Activated CD8-positive, alpha-beta memory T cell treated with anti-CD3 and anti-CD28 coated beads, Interleukin-2, amount 10 ng/mL, durations not matched to agents 7 days and 5 days (primary cell): ENCODE measurements at regions not wholly inside any gene's neighbourhood (a gene's known extent, or its start where the extent isn't known, plus 50 kb on each side); places are given as distances from the start of the nearest gene placed in this dataset.

Experiments used
- ATAC-seq: fragments of 150-1000 bp; cut with Tn5 transposase; one replicate; pipeline ENCODE4 v1.10.0; 2021; ENCODE audit warnings: moderate library complexity
- CTCF ChIA-PET: fragments of 350-600 bp; sonication (Branson Sonifier 250); formaldehyde crosslinking; loops from one replicate; lab custom pipeline; 2021; ENCODE audit warnings: antibody characterized with exemption; lab: Charles Lee
- DNase-seq: peaks from one replicate; pipeline ENCODE4 v3.0.0-alpha.2; 2020
- H3K27ac Mint-ChIP-seq: one replicate; pipeline ENCODE4 v1.8.0; 2021; ENCODE audit warnings: mild to moderate bottlenecking, mixed read lengths
- H3K27me3 Mint-ChIP-seq: one replicate; pipeline ENCODE4 v1.8.0; 2021; ENCODE audit warnings: mixed read lengths
- H3K36me3 Mint-ChIP-seq: one replicate; pipeline ENCODE4 v1.8.0; 2021; ENCODE audit warnings: mild to moderate bottlenecking, mixed read lengths
- H3K4me1 Mint-ChIP-seq: one replicate; pipeline ENCODE4 v1.8.0; 2021; ENCODE audit warnings: mixed read lengths
- H3K4me3 Mint-ChIP-seq: one replicate; pipeline ENCODE4 v1.8.0; 2021; ENCODE audit warnings: mild to moderate bottlenecking, moderate library complexity, mixed read lengths
- H3K9me3 Mint-ChIP-seq: one replicate; pipeline ENCODE4 v1.8.0; 2022; ENCODE audit warnings: low read depth, mixed read lengths

DNA sequence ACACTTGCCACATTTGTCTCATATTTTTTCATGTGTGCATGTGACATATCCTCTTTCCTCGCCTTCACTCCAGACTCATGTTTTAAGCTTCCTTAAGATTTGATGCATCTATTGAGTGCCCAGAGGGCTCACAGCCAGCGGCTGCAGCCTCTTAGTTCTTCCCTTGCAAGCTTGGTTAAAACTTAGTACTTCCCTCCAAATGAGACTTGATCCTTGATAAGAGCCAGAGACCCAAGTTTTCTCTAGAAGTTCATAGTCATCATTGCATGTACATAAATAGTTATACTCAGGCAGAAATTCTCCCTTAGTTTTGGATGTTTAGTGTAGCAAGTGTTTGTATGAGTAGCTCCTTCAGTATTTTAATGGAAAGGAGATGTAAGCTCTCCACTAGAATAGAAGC, 337.6 kb upstream of the B3GALT2 start:
- no peak overlapping the region for H3K27ac Mint-ChIP-seq
- DNase-seq (no peak), ATAC-seq (no peak)
- CTCF ChIA-PET: no interaction called here
- H3K36me3 Mint-ChIP-seq: peaks cover 11% of the 10 kb centered on the region
- H3K4me3 Mint-ChIP-seq: no peak overlapping the region
- H3K4me1 Mint-ChIP-seq: peaks cover 2% of the 10 kb centered on the region
- H3K9me3 Mint-ChIP-seq: no peaks in the 10 kb centered on the region
- H3K27me3 Mint-ChIP-seq: no peaks in the 10 kb centered on the region

DNA sequence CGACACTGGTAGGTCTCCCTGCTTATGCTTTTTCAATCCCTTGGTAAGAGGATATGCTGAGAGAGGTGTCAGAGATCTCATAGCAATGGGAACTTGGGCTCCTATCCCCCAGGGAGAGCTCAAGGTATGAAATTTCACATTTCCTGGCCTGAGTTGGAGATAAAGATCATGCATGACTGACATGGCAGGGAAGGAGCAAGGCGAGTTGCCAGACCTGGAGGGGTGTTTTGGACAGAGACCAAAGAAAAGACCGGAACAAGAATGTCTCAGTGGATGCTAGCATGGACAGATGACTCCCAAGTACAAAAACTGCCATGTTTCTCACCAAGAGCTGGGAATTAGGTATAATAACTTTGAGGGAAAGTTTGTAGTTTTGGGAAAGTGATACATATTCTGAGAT, 334.1 kb upstream of the B3GALT2 start:
- H3K27me3 Mint-ChIP-seq: no peaks in the 10 kb centered on the region
- no peak for ATAC-seq
- H3K4me3 Mint-ChIP-seq: no peak overlapping the region
- no peak overlapping the region for H3K27ac Mint-ChIP-seq
- no peaks in the 10 kb centered on the region for H3K9me3 Mint-ChIP-seq
- peaks cover 7% of the 10 kb centered on the region for H3K4me1 Mint-ChIP-seq
- no peak for DNase-seq
- peaks cover 12% of the 10 kb centered on the region for H3K36me3 Mint-ChIP-seq
- CTCF ChIA-PET: no interaction called here

DNA sequence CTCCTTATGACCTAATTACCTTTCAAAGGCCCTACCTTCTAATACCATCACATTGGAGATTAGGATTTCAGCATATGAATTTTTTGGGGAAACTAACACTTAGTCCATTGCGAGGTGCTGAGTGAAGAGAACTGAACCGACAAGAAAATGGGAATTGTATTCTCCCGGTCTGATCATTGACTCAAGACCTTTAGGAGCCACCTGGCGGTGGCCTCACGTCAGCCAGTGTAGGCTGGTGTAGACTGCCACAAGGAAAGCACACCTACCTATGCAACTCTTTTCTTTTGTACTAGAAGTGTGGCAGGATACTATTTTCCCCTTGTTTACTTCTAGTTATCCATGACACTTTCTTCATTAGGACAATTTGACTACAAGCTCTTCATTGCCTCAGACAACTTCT, 333.5 kb upstream of the B3GALT2 start:
- no peak overlapping the region for H3K27ac Mint-ChIP-seq
- H3K36me3 Mint-ChIP-seq: peaks cover 10% of the 10 kb centered on the region
- no peak overlapping the region for H3K4me3 Mint-ChIP-seq
- no peaks in the 10 kb centered on the region for H3K27me3 Mint-ChIP-seq
- H3K4me1 Mint-ChIP-seq: peaks cover 5% of the 10 kb centered on the region
- no peaks in the 10 kb centered on the region for H3K9me3 Mint-ChIP-seq
- DNase-seq: no peak
- no peak for ATAC-seq
- CTCF ChIA-PET: no interaction called here

DNA sequence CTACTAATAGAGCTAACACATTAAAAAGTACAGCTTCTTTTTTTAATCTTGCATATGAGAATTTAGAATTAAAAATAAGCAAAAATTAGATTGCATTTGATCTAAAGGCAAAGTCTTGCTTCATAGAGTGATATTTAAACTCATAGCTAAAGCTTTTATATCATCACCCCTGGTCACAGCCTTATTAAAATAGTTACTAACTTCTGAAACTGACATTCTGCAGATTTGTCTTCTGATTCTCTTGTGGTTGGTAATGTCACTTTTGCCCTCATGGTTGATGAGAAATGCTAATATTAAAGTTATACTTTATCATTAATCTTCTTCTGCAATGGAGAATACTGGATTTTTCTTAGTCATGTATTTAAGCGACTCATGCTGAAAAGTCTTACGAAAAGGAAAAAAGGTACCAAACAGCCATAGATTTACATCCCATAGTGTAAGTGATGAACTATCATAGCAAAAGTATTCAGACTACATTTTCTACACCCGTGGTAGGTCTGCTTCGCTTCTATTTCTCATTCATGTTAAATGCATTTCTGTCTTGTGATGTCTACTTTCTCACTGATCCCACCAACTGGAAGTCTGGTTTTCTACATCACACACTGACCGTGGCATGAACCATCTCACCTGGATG, 330.5 kb upstream of the B3GALT2 start:
- CTCF ChIA-PET: no interaction called here
- H3K27ac Mint-ChIP-seq: no peak overlapping the region
- H3K36me3 Mint-ChIP-seq: peaks cover 19% of the 10 kb centered on the region
- ATAC-seq (no peak), DNase-seq (no peak)
- peaks cover 5% of the 10 kb centered on the region for H3K4me1 Mint-ChIP-seq
- H3K27me3 Mint-ChIP-seq: no peaks in the 10 kb centered on the region
- no peak overlapping the region for H3K4me3 Mint-ChIP-seq
- peaks cover 5% of the 10 kb centered on the region for H3K9me3 Mint-ChIP-seq

DNA sequence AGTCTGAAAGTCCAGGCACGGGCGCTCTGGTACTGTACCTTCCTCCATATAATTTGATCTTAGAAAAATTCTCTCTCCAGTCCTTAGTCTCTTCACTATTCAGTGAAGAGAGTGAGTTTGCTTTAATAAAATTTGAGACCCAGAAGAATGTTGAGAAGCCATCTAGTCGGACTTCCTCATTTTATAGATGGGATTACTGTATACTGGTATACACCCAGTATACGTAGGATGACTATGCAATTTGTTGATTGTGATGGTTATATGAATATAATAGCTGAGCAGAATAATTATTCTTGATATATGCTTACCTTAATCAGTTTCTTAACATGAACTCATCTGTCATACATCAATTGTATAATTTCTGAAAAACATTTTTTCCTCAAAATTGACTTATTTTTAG, 328.0 kb upstream of the B3GALT2 start:
- Mint-ChIP-seq H3K27ac (no peak overlapping the region), H3K27me3 (no peaks in the 10 kb centered on the region), H3K9me3 (peaks cover 9% of the 10 kb centered on the region), H3K4me3 (no peak overlapping the region), H3K36me3 (peaks cover 23% of the 10 kb centered on the region), H3K4me1 (peaks cover 5% of the 10 kb centered on the region)
- DNase-seq: no peak
- CTCF ChIA-PET: no interaction called here
- ATAC-seq: no peak

DNA sequence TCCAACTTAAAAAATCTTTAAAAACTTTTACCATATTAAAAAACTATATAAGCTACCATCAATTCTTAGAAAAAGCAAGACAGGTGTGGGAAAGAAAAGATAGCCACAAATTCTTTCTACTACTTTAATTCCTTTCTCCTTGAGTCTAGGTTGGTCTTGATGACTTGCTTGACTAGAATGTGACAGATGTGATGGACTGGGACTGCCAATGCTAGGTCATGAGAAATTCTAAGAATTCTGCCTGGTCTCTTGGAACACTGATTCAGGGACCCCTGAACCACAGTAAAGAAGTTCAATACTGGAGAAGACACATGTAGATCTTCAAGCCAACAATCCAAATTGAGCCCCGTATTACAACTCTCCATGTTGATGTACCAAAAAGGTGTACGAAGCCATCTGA, 326.6 kb upstream of the B3GALT2 start:
- CTCF ChIA-PET: no interaction called here
- ATAC-seq (no peak), DNase-seq (no peak)
- peaks cover 9% of the 10 kb centered on the region for H3K9me3 Mint-ChIP-seq
- H3K4me1 Mint-ChIP-seq: peaks cover 5% of the 10 kb centered on the region
- no peak overlapping the region for H3K27ac Mint-ChIP-seq
- no peak overlapping the region for H3K4me3 Mint-ChIP-seq
- H3K27me3 Mint-ChIP-seq: no peaks in the 10 kb centered on the region
- H3K36me3 Mint-ChIP-seq: peaks cover 23% of the 10 kb centered on the region

DNA sequence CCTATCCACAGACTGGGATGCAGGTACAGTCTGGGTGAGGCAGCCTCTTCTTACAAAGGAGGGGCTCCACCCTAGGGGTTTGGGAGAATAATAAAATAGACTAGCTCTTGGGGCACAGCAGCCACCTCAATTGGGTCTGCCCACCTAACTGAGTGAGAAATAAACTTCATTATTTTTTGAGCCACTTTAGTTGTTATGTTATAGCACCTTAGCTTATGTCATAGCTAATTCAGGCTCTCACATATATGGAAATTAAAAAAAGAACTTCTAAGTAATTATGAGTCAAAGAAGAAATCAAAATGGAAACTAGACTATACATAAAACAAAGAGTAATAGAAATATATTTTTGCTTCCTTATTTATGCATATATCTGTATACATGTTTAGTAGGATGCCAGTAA, 318.5 kb upstream of the B3GALT2 start:
- H3K27me3 Mint-ChIP-seq: no peaks in the 10 kb centered on the region
- CTCF ChIA-PET: no interaction called here
- peaks cover 7% of the 10 kb centered on the region for H3K9me3 Mint-ChIP-seq
- H3K4me1 Mint-ChIP-seq: peaks cover 3% of the 10 kb centered on the region
- no peak overlapping the region for H3K27ac Mint-ChIP-seq
- DNase-seq: no peak
- H3K36me3 Mint-ChIP-seq: peaks cover 11% of the 10 kb centered on the region
- no peak for ATAC-seq
- H3K4me3 Mint-ChIP-seq: no peak overlapping the region

DNA sequence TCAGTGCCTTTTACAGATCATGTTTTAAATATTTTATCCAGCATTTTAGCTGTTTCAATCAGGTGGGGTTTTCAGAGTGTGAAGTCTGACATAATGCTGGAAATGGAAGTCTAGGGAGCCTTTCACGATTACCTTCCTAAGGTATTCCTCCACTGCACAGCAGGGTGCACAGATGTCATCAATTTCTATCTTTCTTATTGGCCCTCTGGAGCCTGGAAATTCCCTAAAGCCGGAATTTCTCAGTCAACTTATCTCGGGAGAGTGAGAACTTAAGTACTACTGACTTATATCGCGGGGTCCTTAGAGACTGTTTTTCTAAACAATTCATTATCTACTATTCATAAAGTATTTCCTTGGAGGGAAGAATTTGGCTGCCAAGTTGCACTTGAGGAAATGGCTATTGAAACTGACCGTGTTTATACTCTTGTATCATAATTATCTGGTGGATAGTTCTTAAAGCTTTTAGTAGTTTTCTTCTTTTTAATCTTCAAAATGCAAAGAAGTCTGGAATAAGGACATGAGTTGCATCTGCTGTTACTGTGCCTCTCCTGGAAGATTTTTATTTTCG, 311.8 kb upstream of the B3GALT2 start:
- Mint-ChIP-seq H3K36me3 (peaks cover 12% of the 10 kb centered on the region), H3K4me1 (no peaks in the 10 kb centered on the region), H3K4me3 (no peak overlapping the region), H3K27me3 (no peaks in the 10 kb centered on the region), H3K9me3 (peaks cover 3% of the 10 kb centered on the region), H3K27ac (no peak overlapping the region)
- ATAC-seq: no peak
- CTCF ChIA-PET: no interaction called here
- no peak for DNase-seq

DNA sequence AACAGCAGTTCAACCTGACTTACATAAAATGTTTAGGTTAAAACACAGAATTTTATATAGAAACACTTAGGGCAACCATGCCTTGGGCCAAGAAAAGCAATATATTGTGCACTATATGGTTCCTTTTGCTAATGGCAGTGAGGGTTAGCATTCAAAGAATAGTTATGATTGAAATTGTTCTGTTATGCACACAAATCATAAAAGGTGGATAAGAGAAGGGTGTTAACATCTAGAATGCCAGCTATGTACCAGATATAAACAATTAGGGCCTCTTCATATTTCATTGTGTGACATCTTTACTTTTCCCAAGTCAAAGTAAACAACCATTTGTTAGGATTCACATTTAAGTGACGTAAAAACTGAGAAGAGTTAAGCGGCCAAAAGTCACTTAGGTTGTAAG, 308.0 kb upstream of the B3GALT2 start:
- H3K27ac Mint-ChIP-seq: no peak overlapping the region
- CTCF ChIA-PET: no interaction called here

DNA sequence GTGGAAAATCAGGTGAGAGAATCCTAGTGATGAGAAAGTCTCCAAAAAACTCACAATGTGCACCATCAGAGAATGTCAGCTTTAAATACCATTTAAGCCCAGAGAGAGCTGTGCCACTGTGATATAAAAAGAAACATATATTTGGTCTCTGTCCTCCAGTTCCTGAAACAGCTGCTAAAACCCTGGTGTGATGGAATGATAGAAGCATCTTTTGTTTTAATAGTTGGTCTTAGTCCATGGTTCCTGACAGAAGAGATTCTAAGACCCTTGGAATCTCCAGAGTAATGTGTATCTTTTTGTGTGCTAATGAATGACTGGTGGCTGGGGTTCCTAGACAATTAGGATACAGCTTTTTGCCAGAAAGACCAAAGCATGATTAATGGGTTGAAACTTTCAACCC, 302.8 kb upstream of the B3GALT2 start:
- H3K4me1 Mint-ChIP-seq: peaks cover 29% of the 10 kb centered on the region
- no peak for DNase-seq
- H3K36me3 Mint-ChIP-seq: peaks cover 48% of the 10 kb centered on the region
- ATAC-seq: no peak
- H3K27me3 Mint-ChIP-seq: no peaks in the 10 kb centered on the region
- H3K27ac Mint-ChIP-seq: no peak overlapping the region
- H3K9me3 Mint-ChIP-seq: peaks cover 18% of the 10 kb centered on the region
- no peak overlapping the region for H3K4me3 Mint-ChIP-seq
- CTCF ChIA-PET: no interaction called here

More for the DNA sequence above, 308.0 kb upstream of the B3GALT2 start:
- Mint-ChIP-seq H3K4me3 (no peak overlapping the region), H3K4me1 (peaks cover 16% of the 10 kb centered on the region), H3K36me3 (peaks cover 26% of the 10 kb centered on the region), H3K27me3 (no peaks in the 10 kb centered on the region), H3K9me3 (peaks cover 12% of the 10 kb centered on the region)
- ATAC-seq (no peak), DNase-seq (no peak)

DNA sequence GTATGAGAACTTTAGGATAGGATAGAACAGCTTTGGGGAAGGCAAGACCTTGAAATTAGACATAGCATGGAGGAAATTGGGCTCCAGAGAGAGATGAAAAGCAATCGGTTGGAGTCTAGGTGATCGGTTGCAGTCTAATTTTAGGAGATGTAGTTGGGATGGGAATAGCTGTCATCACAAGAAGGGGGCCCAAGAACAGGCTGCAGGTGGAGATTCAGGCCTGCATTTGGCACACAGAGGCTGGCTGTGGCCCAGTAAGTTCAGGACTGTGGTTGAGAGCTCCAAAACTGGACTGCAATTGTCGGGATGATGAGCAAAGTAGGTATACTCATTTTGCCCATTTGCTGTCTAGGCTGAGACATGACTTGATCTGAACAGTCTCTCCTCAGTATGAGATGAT, 301.3 kb upstream of the B3GALT2 start:
- Mint-ChIP-seq H3K9me3 (peaks cover 23% of the 10 kb centered on the region), H3K4me1 (peaks cover 29% of the 10 kb centered on the region), H3K27ac (no peak overlapping the region), H3K36me3 (peaks cover 53% of the 10 kb centered on the region), H3K27me3 (no peaks in the 10 kb centered on the region), H3K4me3 (no peak overlapping the region)
- ATAC-seq (no peak), DNase-seq (no peak)
- CTCF ChIA-PET: interaction anchor here (1.3 kb wide), 1 partner anchor 29 kb away, joined by 3 read pairs; no protein-coding TSS in a partner anchor

DNA sequence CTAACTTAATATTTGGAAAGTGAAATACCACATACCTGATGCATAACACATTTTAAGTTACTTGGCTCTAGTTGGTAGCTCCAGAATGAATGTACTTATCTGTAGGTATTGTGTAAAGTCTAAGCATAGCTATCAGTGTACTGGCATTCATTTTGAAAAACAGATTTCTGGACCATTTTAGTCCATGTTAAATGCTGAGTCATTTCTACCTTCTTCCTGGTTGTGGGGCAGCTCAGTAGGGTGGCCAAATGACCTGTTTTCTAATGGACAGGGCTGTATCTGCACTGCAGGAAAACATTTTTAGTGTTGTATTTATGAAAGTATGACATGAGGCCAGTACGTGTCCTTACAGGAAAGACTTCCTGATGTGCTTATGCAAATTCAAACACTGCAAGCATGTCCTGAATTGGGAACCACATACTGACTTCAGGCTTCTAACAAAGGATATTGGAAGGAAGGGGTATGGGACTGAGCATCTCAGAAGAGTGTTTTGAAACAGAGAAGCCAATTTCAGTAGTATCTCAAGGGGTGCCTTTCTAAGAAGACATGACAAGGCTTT, 300.3 kb upstream of the B3GALT2 start:
- Mint-ChIP-seq H3K27me3 (no peaks in the 10 kb centered on the region), H3K36me3 (peaks cover 58% of the 10 kb centered on the region), H3K9me3 (peaks cover 26% of the 10 kb centered on the region), H3K4me3 (no peak overlapping the region), H3K4me1 (peaks cover 23% of the 10 kb centered on the region), H3K27ac (peak overlapping the region; percentile 74)
- DNase-seq: no peak
- CTCF ChIA-PET: interaction anchor here (0.6 to 1.3 kb wide), 4 partner anchors 10 to 366 kb away, joined by 3 read pairs; no protein-coding TSS in a partner anchor
- peak; percentile 27 for ATAC-seq

DNA sequence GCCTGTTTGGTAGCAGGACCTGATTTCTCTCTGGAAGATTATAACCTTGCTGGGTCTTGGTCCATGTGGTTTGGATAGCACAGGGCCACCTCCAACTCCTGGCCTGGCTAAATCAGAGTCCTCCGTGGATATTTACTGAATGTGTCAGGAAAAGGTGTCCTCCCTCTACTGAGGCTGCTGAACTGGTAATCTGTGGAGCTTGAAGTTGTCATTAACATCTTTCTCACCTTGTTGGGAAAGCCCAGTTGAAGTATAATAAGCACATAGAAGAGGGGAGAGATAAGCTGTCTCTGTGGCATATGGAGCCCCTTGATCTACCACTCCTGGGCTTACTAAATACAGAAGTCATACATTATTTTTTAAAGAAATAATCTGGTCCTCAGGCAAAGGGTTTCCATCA, 294.3 kb upstream of the B3GALT2 start:
- peaks cover 47% of the 10 kb centered on the region for H3K4me1 Mint-ChIP-seq
- H3K27ac Mint-ChIP-seq: peak overlapping the region; percentile 50
- no peak overlapping the region for H3K4me3 Mint-ChIP-seq
- H3K27me3 Mint-ChIP-seq: no peaks in the 10 kb centered on the region
- H3K9me3 Mint-ChIP-seq: peaks cover 32% of the 10 kb centered on the region
- DNase-seq: no peak
- CTCF ChIA-PET: interaction anchor here (0.8 to 1.1 kb wide), 2 partner anchors 18 to 59 kb away, joined by 3 read pairs; no protein-coding TSS in a partner anchor
- H3K36me3 Mint-ChIP-seq: peaks cover 79% of the 10 kb centered on the region
- no peak for ATAC-seq

DNA sequence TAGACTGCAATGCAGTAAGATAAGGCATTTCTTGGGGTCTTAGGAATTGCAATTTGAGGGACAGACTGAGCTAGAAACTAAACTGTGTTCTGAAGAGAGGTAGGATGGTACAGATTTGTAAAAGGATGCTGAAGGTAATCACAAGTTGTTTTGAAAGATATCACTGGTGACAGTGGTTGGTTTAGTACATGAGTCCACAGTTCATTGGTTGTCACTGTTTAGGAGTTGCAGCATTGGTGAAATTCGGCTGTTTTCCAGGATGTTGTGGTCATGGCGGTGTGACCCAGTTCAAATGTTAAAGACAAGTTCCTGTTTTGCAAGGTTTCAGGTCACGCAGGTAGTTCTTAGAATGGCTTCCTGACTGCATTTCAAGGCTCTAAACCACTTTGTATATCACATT, 292.8 kb upstream of the B3GALT2 start:
- peaks cover 79% of the 10 kb centered on the region for H3K36me3 Mint-ChIP-seq
- ATAC-seq: peak; percentile 94

More for the DNA sequence above, 292.8 kb upstream of the B3GALT2 start:
- Mint-ChIP-seq H3K4me3 (peak overlapping the region; percentile 18), H3K9me3 (peaks cover 32% of the 10 kb centered on the region), H3K4me1 (peaks cover 52% of the 10 kb centered on the region), H3K27ac (peak overlapping the region; percentile 95), H3K27me3 (no peaks in the 10 kb centered on the region)
- CTCF ChIA-PET: interaction anchor here (1.5 to 1.8 kb wide), 2 partner anchors 20 to 24 kb away, joined by 3 to 6 read pairs; no protein-coding TSS in a partner anchor
- DNase-seq: peak; percentile 95
